ENCODE measurements at regions not wholly inside any gene's neighbourhood (a gene's known extent, or its start where the extent isn't known, plus 50 kb on each side); places are given as distances from the start of the nearest gene placed in this dataset.
"Not testable (repeated sequence)": the region's sequence is repeated elsewhere in the genome, so short reads cannot be mapped to it uniquely, and the experiment has no call there.

DNA sequence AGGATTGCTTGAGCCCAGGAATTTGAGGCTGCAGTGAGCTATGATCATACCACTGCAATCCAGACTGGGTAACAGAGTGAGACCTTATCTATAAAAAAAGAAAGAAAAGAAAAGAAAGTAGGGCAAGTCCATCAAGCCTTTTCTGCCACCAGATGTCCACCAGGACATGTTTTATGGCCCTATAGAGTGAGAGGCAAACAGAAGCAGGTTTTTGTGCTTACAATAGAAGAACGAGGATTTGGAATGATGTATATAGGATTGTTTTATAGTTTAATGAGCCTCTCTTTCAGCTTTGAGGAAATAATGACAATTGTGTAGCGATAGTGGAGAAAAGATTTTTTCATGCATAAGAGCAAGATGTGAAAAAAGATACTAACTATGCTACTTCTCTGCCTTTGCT is 480.5 kb downstream of the KLF12 start:
- no peak overlapping the region for H3K4me3 ChIP-seq (ENCODE audit: low read length)
- TF ChIP-seq, protein P1, sequence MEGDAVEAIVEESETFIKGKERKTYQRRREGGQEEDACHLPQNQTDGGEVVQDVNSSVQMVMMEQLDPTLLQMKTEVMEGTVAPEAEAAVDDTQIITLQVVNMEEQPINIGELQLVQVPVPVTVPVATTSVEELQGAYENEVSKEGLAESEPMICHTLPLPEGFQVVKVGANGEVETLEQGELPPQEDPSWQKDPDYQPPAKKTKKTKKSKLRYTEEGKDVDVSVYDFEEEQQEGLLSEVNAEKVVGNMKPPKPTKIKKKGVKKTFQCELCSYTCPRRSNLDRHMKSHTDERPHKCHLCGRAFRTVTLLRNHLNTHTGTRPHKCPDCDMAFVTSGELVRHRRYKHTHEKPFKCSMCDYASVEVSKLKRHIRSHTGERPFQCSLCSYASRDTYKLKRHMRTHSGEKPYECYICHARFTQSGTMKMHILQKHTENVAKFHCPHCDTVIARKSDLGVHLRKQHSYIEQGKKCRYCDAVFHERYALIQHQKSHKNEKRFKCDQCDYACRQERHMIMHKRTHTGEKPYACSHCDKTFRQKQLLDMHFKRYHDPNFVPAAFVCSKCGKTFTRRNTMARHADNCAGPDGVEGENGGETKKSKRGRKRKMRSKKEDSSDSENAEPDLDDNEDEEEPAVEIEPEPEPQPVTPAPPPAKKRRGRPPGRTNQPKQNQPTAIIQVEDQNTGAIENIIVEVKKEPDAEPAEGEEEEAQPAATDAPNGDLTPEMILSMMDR (IDR thresholded peaks at IDR 0.05; ENCODE audit: insufficient read depth, low read depth, low read length, missing control alignments): no peak
- DNase-seq (ENCODE audit: low read depth): no peak

DNA sequence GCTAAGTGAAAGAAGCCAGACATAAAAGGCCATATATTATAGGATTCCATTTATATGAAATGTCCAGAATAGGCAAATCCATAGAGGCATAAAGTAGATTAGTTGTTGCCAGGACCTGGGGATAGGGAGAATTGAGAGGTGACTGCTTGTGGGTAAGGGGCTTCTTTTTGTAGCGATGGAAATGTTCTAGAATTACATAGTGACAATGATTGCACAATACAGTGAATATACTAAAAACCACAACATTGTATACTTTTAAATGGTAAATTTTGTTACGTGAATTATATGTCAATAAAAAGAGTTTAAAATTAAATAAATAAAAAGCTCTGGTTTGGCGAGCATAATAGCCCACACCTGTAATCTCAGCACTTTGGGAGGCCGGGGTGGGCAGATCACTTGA is 486.8 kb downstream of the KLF12 start:
- TF ChIP-seq, protein P1 (IDR thresholded peaks at IDR 0.05; ENCODE audit: insufficient read depth, low read depth, low read length, missing control alignments): no peak
- no peak overlapping the region for H3K4me3 ChIP-seq (ENCODE audit: low read length)
- DNase-seq (ENCODE audit: low read depth): no peak

GRCh38 chr13:73640476-73641179 is 493.6 kb downstream of the KLF12 start:
- not testable (repeated sequence) for H3K4me3 ChIP-seq (ENCODE audit: low read length); DNase-seq (ENCODE audit: low read depth)

DNA sequence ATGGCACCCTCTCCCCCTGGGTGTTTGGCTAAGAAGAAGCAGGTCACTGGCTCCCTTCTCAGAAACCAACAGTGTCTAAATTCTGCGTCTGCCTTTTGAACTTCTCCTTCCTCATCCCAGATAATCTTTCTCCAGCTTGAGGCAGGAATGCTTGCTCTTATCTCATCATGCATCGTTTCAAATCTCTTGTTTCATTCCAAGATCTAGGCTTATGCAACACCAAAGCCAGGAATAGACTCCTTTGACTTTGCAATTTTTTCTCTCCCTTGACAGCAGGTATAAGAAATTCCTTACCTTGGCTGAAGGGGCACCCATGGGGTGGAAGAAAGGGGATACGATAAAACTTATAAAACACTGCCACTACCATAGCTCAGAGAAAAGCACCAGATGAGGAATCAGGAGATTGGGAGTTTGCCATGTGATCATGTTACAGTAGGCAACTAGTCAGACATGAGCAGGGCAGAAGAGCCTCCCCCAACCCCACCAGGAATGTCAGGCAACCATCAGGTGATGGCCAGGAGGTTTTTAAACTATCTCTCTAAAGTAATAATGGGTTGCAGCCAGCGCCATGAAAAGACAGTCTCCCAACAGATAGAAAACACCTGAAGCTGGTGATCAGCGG is 498.9 kb downstream of the KLF12 start:
- H3K4me3 ChIP-seq (ENCODE audit: low read length): no peak overlapping the region
- DNase-seq (ENCODE audit: low read depth): no peak
- TF ChIP-seq, protein P1 (IDR thresholded peaks at IDR 0.05; ENCODE audit: insufficient read depth, low read depth, low read length, missing control alignments): no peak

DNA sequence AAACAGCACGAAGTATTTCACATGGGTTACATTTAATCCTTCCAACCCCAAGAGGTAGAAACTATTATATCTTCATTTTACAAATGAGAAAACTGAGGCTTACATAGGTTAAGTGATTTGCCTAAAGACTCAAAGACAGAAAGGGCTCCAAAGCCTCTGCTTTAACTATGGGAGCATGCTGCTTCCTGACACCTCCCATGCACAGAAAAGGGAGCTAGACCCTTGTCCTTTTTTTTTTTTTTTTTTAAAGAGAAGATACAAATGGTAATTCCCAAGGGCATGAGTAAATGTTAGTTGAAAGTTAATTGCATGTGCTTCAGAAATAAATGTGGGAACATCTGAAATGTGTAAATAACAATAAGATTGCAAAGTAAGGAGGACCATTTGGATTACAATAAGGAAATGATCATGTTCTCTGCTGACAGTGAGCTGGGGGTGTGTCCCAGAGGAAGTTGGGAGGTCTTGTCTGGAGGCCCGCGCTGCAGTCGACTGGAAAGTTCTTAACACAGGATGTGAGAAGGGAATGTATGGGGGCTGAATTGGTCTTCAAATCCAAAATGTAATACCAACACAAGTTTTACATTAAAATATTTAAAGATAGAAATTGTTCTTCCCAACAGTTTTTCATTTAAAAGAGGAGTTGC is 500.3 kb downstream of the KLF12 start:
- no peak for DNase-seq (ENCODE audit: low read depth)
- TF ChIP-seq, protein P1 (IDR thresholded peaks at IDR 0.05; ENCODE audit: insufficient read depth, low read depth, low read length, missing control alignments): no peak
- no peak overlapping the region for H3K4me3 ChIP-seq (ENCODE audit: low read length)

- TF ChIP-seq, protein P1 (IDR thresholded peaks at IDR 0.05; ENCODE audit: insufficient read depth, low read depth, low read length, missing control alignments): no peak
Measured at GRCh38 chr13:73631411-73631810, 502.8 kb downstream of the KLF12 start.

GRCh38 chr13:73625562-73626339 is 508.5 kb downstream of the KLF12 start:
- TF ChIP-seq, protein P1 (IDR thresholded peaks at IDR 0.05; ENCODE audit: insufficient read depth, low read depth, low read length, missing control alignments): no peak
- no peak overlapping the region for H3K4me3 ChIP-seq (ENCODE audit: low read length)
- no peak for DNase-seq (ENCODE audit: low read depth)

More at GRCh38 chr13:73631411-73631810, 502.8 kb downstream of the KLF12 start:
- H3K4me3 ChIP-seq (ENCODE audit: low read length): no peak overlapping the region
- DNase-seq (ENCODE audit: low read depth): no peak
